ENCODE measurements at regions not wholly inside any gene's neighbourhood (a gene's known extent, or its start where the extent isn't known, plus 50 kb on each side); places are given as distances from the start of the nearest gene placed in this dataset.
A peak's percentile ranks its signal among the peaks of the same experiment; 100 is the strongest.
"Not testable (repeated sequence)": the region's sequence is repeated elsewhere in the genome, so short reads cannot be mapped to it uniquely, and the experiment has no call there.

DNA sequence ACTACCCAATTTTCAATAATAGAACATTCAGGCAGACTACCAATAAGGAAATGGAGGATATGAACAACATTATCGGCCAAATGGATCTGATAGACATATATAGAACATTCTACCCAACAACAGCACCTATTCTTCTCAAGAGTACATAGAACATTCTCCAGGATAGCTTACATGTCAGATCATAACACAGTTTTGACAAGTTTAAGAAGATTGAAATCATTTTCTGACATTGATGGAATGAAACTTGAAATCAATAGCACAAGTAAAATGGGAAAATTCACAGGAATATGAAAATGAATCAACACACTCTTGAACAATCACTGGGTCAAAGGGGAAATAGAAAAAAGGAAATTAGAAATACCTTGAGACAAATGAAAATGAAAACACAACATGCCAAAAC lies 94.6 kb upstream of the MEGF10 start:
- H3K4me1 ChIP-seq = 0 out of 2 replicates have a peak, but pooled peaks cover 8% of the 10 kb centered on the region
- ChIA-PET CTCF (no interaction called here), POLR2A (no interaction called here)
- Mint-ChIP-seq H3K27ac (ENCODE audit: unreplicated experiment) (no peak overlapping the region), H3K4me1 (ENCODE audit: low read depth, unreplicated experiment) (peaks cover 7% of the 10 kb centered on the region), H3K27me3 (ENCODE audit: insufficient read depth, unreplicated experiment) (no peaks in the 10 kb centered on the region), H3K9me3 (ENCODE audit: unreplicated experiment) (peaks cover 10% of the 10 kb centered on the region), H3K36me3 (ENCODE audit: insufficient read depth, unreplicated experiment) (no peaks in the 10 kb centered on the region), H3K4me3 (ENCODE audit: unreplicated experiment) (no peak overlapping the region)
- no peaks in the 10 kb centered on the region for H3K27me3 ChIP-seq (replicated peaks; ENCODE audit: control insufficient read depth, insufficient read depth, low read length)
- TF ChIP-seq, protein P1, sequence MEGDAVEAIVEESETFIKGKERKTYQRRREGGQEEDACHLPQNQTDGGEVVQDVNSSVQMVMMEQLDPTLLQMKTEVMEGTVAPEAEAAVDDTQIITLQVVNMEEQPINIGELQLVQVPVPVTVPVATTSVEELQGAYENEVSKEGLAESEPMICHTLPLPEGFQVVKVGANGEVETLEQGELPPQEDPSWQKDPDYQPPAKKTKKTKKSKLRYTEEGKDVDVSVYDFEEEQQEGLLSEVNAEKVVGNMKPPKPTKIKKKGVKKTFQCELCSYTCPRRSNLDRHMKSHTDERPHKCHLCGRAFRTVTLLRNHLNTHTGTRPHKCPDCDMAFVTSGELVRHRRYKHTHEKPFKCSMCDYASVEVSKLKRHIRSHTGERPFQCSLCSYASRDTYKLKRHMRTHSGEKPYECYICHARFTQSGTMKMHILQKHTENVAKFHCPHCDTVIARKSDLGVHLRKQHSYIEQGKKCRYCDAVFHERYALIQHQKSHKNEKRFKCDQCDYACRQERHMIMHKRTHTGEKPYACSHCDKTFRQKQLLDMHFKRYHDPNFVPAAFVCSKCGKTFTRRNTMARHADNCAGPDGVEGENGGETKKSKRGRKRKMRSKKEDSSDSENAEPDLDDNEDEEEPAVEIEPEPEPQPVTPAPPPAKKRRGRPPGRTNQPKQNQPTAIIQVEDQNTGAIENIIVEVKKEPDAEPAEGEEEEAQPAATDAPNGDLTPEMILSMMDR (IDR thresholded peaks at IDR 0.05; ENCODE audit: insufficient read depth in 1 of 2, low read depth in 1 of 2, low read length in 1 of 2, severe bottlenecking in 1 of 2, unreplicated experiment in 1 of 2) = no peak
- no peaks in the 10 kb centered on the region; the same call in 1 of the 2 replicates for H3K9me3 ChIP-seq
- no peaks in the 10 kb centered on the region for H3K36me3 ChIP-seq (ENCODE audit: control insufficient read depth, insufficient read depth, low read length)
- H3K4me3 ChIP-seq (ENCODE audit: low read depth, low read length) = no peak overlapping the region
- intact Hi-C loops (cut with micrococcal nuclease; ENCODE audit: unreplicated experiment) = loop anchor here (10.0 kb wide), 1 partner anchor 121 kb away; the partner anchor contains the start of gene C5orf63
- no peak for DNase-seq
- no TSS peak for BruUV-seq (replicated peaks)

GRCh38 chr5:127197402-127198167 lies 93.0 kb upstream of the MEGF10 start:
- DNase-seq = peak; percentile 48 to 50
- H3K4me1 ChIP-seq; CTCF ChIA-PET; H3K4me1 Mint-ChIP-seq (ENCODE audit: low read depth, unreplicated experiment); POLR2A ChIA-PET; H3K4me3 Mint-ChIP-seq (ENCODE audit: unreplicated experiment); H3K36me3 Mint-ChIP-seq (ENCODE audit: insufficient read depth, unreplicated experiment); H3K4me3 ChIP-seq (ENCODE audit: low read depth, low read length); BruUV-seq (replicated peaks); H3K36me3 ChIP-seq (ENCODE audit: control insufficient read depth, insufficient read depth, low read length); H3K27ac Mint-ChIP-seq (ENCODE audit: unreplicated experiment); H3K9me3 ChIP-seq; H3K27me3 ChIP-seq (replicated peaks; ENCODE audit: control insufficient read depth, insufficient read depth, low read length); H3K27me3 Mint-ChIP-seq (ENCODE audit: insufficient read depth, unreplicated experiment): not testable (repeated sequence)
- intact Hi-C loops (cut with micrococcal nuclease; ENCODE audit: unreplicated experiment) = loop anchor here (10.0 kb wide), 1 partner anchor 123 kb away; the partner anchor contains the start of gene C5orf63
- peaks cover 10% of the 10 kb centered on the region for H3K9me3 Mint-ChIP-seq (ENCODE audit: unreplicated experiment)

- BruUV-seq (replicated peaks); CTCF ChIA-PET: not testable (repeated sequence)
Observed at GRCh38 chr5:127202738-127203137, 87.9 kb upstream of the MEGF10 start.

GRCh38 chr5:127203818-127204217 lies 86.8 kb upstream of the MEGF10 start:
- no peak overlapping the region for H3K27ac Mint-ChIP-seq (ENCODE audit: unreplicated experiment)
- H3K4me3 Mint-ChIP-seq (ENCODE audit: unreplicated experiment) = no peak overlapping the region
- Histone ChIP-seq H3K36me3 (ENCODE audit: control insufficient read depth, insufficient read depth, low read length) (no peaks in the 10 kb centered on the region), H3K27me3 (replicated peaks; ENCODE audit: control insufficient read depth, insufficient read depth, low read length) (no peaks in the 10 kb centered on the region), H3K9me3 (no peaks in the 10 kb centered on the region), H3K4me1 (no peaks in the 10 kb centered on the region; the same call in 1 of the 2 replicates), H3K4me3 (ENCODE audit: low read depth, low read length) (no peak overlapping the region)
- H3K36me3 Mint-ChIP-seq (ENCODE audit: insufficient read depth, unreplicated experiment) = no peaks in the 10 kb centered on the region
- H3K4me1 Mint-ChIP-seq (ENCODE audit: low read depth, unreplicated experiment) = no peaks in the 10 kb centered on the region
- peaks cover 10% of the 10 kb centered on the region for H3K9me3 Mint-ChIP-seq (ENCODE audit: unreplicated experiment)
- TF ChIP-seq, protein P1 (IDR thresholded peaks at IDR 0.05; ENCODE audit: insufficient read depth in 1 of 2, low read depth in 1 of 2, low read length in 1 of 2, severe bottlenecking in 1 of 2, unreplicated experiment in 1 of 2) = no peak
- no peak for DNase-seq
- POLR2A ChIA-PET = no interaction called here
- intact Hi-C loops (cut with micrococcal nuclease; ENCODE audit: unreplicated experiment) = no loop called here
- CTCF ChIA-PET = no interaction called here
- BruUV-seq (replicated peaks) = no TSS peak
- no peaks in the 10 kb centered on the region for H3K27me3 Mint-ChIP-seq (ENCODE audit: insufficient read depth, unreplicated experiment)

More at GRCh38 chr5:127202738-127203137, 87.9 kb upstream of the MEGF10 start:
- H3K4me1 ChIP-seq; intact Hi-C loops (cut with micrococcal nuclease; ENCODE audit: unreplicated experiment); H3K4me3 Mint-ChIP-seq (ENCODE audit: unreplicated experiment); DNase-seq; H3K4me3 ChIP-seq (ENCODE audit: low read depth, low read length); H3K9me3 ChIP-seq; H3K4me1 Mint-ChIP-seq (ENCODE audit: low read depth, unreplicated experiment); POLR2A ChIA-PET; H3K27ac Mint-ChIP-seq (ENCODE audit: unreplicated experiment); H3K27me3 Mint-ChIP-seq (ENCODE audit: insufficient read depth, unreplicated experiment); H3K27me3 ChIP-seq (replicated peaks; ENCODE audit: control insufficient read depth, insufficient read depth, low read length); H3K36me3 Mint-ChIP-seq (ENCODE audit: insufficient read depth, unreplicated experiment); H3K36me3 ChIP-seq (ENCODE audit: control insufficient read depth, insufficient read depth, low read length): not testable (repeated sequence)
- peaks cover 10% of the 10 kb centered on the region for H3K9me3 Mint-ChIP-seq (ENCODE audit: unreplicated experiment)
